ENCODE measurements at regions not wholly inside any gene's neighbourhood (a gene's known extent, or its start where the extent isn't known, plus 50 kb on each side); places are given as distances from the start of the nearest gene placed in this dataset.

DNA sequence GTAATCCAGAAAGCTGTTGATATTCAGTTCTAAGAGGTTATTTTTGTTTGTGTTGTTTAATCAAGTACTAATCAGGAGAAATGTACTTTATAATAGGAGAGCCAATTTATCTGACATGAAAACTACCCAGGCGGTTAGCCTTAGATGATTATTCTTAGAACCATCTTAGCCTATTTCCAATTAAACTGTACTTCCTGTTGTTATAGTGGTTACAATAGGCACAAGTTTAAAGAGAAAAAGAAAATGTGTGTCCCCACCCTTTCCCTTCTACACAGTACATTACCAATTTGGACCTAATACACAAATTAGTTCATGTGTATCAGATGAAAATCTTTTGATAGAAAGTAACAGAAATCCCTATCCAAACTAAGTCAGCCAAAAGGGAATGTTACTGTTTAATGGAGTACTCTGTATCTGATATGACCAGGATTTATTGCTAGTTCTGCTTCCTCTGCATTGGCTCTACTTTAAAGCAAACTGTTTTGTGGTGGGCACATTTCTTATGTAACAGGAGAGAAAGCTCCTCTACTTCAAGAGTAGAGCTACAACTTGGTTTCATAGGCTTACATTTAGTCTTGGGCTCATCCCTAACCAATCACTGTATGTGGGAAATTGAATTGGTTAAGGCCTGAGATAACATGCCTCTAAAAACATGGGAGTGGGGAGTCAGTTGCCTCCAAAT lies 217.9 kb downstream of the UBE2E3 start:
- Histone ChIP-seq H3K36me3 (no peaks in the 10 kb centered on the region), H3K9me3 (no peaks in the 10 kb centered on the region), H3K4me1 (no peaks in the 10 kb centered on the region), H3K27ac (no peak overlapping the region), H3K27me3 (no peaks in the 10 kb centered on the region), H3K4me3 (no peak overlapping the region)
- TF ChIP-seq, protein P1, sequence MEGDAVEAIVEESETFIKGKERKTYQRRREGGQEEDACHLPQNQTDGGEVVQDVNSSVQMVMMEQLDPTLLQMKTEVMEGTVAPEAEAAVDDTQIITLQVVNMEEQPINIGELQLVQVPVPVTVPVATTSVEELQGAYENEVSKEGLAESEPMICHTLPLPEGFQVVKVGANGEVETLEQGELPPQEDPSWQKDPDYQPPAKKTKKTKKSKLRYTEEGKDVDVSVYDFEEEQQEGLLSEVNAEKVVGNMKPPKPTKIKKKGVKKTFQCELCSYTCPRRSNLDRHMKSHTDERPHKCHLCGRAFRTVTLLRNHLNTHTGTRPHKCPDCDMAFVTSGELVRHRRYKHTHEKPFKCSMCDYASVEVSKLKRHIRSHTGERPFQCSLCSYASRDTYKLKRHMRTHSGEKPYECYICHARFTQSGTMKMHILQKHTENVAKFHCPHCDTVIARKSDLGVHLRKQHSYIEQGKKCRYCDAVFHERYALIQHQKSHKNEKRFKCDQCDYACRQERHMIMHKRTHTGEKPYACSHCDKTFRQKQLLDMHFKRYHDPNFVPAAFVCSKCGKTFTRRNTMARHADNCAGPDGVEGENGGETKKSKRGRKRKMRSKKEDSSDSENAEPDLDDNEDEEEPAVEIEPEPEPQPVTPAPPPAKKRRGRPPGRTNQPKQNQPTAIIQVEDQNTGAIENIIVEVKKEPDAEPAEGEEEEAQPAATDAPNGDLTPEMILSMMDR (IDR thresholded peaks at IDR 0.05), result no peak
- DNase-seq (ENCODE audit: low spot score in 2 of 2), result no peak
- intact Hi-C loops (cut with DNase I), result no loop called here

DNA sequence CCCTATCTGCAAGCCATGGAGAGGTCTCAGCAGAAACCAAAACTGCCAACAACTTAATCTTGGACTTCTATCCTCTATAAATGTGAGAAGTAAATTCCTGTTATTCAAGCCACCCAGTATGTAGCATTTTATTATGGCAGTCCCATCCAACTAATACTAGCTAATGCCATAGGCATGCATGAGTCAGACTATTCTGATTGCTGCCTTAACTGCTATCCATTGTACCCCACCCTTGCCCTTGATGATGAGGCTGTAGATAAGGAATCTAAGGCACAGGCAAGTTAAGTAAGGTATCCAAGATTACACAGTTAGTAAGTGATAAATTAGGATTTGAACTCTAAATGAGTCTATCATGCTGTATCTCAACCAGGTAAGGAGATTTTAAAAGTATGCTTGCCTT lies 223.0 kb downstream of the UBE2E3 start:
- DNase-seq (ENCODE audit: low spot score in 2 of 2), result no peak
- Histone ChIP-seq H3K4me1 (no peaks in the 10 kb centered on the region), H3K36me3 (no peaks in the 10 kb centered on the region), H3K27ac (no peak overlapping the region), H3K9me3 (no peaks in the 10 kb centered on the region), H3K27me3 (no peaks in the 10 kb centered on the region), H3K4me3 (no peak overlapping the region)
- intact Hi-C loops (cut with DNase I), result no loop called here
- TF ChIP-seq, protein P1 (IDR thresholded peaks at IDR 0.05), result no peak

DNA sequence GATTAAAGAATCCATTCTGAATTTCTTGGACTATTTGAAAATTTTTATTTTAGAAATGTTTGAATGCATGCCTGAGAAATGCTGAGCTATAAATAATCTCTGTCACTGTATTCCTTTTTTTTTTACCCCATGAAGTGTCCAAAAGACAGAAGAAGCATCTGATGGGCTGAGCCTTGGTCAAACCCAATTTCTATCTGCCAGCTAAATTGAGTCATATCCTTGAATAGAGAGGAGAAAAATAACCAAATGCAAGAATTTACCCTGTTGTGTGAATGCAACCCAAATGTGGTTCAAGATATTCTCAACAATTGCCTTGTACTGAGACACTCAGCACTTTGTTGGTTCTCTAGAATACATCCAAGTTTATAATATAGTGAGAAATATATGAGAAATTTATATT lies 223.5 kb downstream of the UBE2E3 start:
- H3K9me3 ChIP-seq, result no peaks in the 10 kb centered on the region
- no peak overlapping the region for H3K27ac ChIP-seq
- no peak for DNase-seq (ENCODE audit: low spot score in 2 of 2)
- no peaks in the 10 kb centered on the region for H3K36me3 ChIP-seq
- H3K4me3 ChIP-seq, result no peak overlapping the region
- no peaks in the 10 kb centered on the region for H3K4me1 ChIP-seq
- TF ChIP-seq, protein P1 (IDR thresholded peaks at IDR 0.05), result no peak
- intact Hi-C loops (cut with DNase I), result no loop called here
- no peaks in the 10 kb centered on the region for H3K27me3 ChIP-seq

DNA sequence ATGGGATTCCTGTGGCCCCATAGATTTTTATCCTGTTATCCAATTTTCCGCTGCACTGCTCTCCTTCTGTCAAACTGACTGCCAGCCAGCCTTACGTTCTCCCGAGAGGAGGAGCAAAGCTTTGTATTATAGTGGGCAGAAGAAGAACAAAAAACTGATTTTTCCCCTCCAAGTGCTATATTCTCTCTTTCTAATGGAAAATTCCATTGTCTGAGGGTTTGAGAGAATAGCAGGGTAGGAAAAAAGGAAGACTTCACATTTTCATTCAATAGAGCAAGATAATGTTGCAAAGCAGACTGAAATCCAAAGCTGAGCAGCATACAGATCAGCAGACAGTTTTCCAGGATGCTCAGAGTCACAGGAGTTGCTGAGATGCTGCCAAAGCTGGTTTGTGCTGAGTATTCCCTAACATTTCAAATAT lies 238.0 kb downstream of the UBE2E3 start:
- no peak overlapping the region for H3K4me3 ChIP-seq
- no peaks in the 10 kb centered on the region for H3K4me1 ChIP-seq
- no peaks in the 10 kb centered on the region for H3K27me3 ChIP-seq
- intact Hi-C loops (cut with DNase I), result no loop called here
- no peaks in the 10 kb centered on the region for H3K36me3 ChIP-seq
- H3K27ac ChIP-seq, result no peak overlapping the region
- no peaks in the 10 kb centered on the region for H3K9me3 ChIP-seq
- TF ChIP-seq, protein P1 (IDR thresholded peaks at IDR 0.05), result no peak
- DNase-seq (ENCODE audit: low spot score in 2 of 2), result no peak

DNA sequence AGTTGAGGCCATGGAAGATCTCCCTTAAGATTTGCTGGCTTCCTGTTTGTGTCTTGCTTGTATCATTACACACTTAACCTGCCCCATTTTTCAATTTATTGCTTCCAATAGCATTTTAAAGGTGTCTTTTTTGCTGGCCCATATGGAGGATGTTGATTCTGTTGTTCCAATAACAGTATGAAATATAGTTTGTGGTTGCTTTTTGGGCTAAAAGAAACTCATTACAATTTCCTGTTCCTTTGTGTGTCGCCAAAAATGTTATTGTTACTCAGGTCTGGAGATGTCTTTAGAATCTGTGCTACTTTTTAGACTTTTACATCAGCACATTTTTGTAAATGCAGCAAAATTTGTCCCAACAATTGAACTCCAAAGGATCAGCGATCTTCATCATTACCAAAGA lies 234.0 kb upstream of the ITGA4 start:
- Histone ChIP-seq H3K4me1 (no peaks in the 10 kb centered on the region), H3K27me3 (no peaks in the 10 kb centered on the region), H3K4me3 (no peak overlapping the region), H3K27ac (no peak overlapping the region), H3K36me3 (no peaks in the 10 kb centered on the region), H3K9me3 (no peaks in the 10 kb centered on the region)
- TF ChIP-seq, protein P1 (IDR thresholded peaks at IDR 0.05), result no peak
- no peak for DNase-seq (ENCODE audit: low spot score in 2 of 2)
- intact Hi-C loops (cut with DNase I), result no loop called here

DNA sequence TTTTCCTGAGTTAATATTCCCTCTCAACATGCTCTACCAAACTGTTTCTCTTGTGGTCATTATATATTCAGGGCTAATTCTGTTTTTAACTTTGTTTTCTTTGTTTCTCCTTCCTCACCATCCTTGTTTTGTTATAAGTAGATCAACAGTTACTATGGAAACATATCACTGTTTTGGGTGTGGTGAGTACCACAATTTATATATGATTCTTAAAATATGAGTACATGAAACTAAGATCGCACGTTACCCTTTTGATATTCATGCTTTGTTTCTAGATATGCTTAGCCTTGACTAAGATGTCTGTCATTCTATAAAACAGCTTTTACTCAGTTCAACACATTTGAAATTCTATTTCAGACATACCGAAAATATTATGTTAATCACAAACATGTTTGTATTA lies 232.3 kb upstream of the ITGA4 start:
- H3K36me3 ChIP-seq, result no peaks in the 10 kb centered on the region
- intact Hi-C loops (cut with DNase I), result no loop called here
- no peaks in the 10 kb centered on the region for H3K27me3 ChIP-seq
- H3K4me1 ChIP-seq, result no peaks in the 10 kb centered on the region
- no peak for DNase-seq (ENCODE audit: low spot score in 2 of 2)
- no peak overlapping the region for H3K27ac ChIP-seq
- H3K4me3 ChIP-seq, result no peak overlapping the region
- TF ChIP-seq, protein P1 (IDR thresholded peaks at IDR 0.05), result no peak
- no peaks in the 10 kb centered on the region for H3K9me3 ChIP-seq

Measured in ascending aorta (tissue), 2 donors.